Spinal cord (tissue), 9 donors: ENCODE measurements at regions not wholly inside any gene's neighbourhood (a gene's known extent, or its start where the extent isn't known, plus 50 kb on each side); places are given as distances from the start of the nearest gene placed in this dataset.

Experiments
- DNase-seq, 6 donors: peaks; one replicate each; pipeline versions ENCODE4 v3.0.0 to v3.0.0-alpha.2; 2013 to 2015; ENCODE audit warnings: low spot score in 6 of 6, low read depth in 4 of 6
- H3K27ac ChIP-seq: one replicate; pipeline ENCODE4 v1.5.1; 2013; ENCODE audit warnings: low read depth, low read length, control low read depth
- H3K27me3 ChIP-seq: one replicate; pipeline ENCODE4 v1.6.1; 2013; ENCODE audit warnings: low read length; ENCODE audit not compliant: control insufficient read depth, insufficient read depth
- H3K36me3 ChIP-seq: one replicate; pipeline ENCODE4 v1.6.1; 2013; ENCODE audit warnings: low read length; ENCODE audit not compliant: control insufficient read depth, insufficient read depth
- H3K4me1 ChIP-seq: one replicate; pipeline ENCODE4 v1.6.1; 2013; ENCODE audit warnings: low read length; ENCODE audit not compliant: control insufficient read depth, insufficient read depth
- H3K4me3 ChIP-seq: one replicate; pipeline ENCODE4 v1.5.1; 2013; ENCODE audit warnings: low read depth, low read length, control low read depth
- H3K9me3 ChIP-seq: one replicate; pipeline ENCODE4 v1.6.1; 2013; ENCODE audit warnings: low read length; ENCODE audit not compliant: control insufficient read depth, insufficient read depth
- WGBS: methylation state at CpG from one replicate; pipeline ENCODE4 v1.1.5; 2013; ENCODE audit warnings: missing lambda C conversion rate; ENCODE audit not compliant: insufficient coverage; 5-methylcytosine and 5-hydroxymethylcytosine counted together
- donor health status: healthy.

DNA sequence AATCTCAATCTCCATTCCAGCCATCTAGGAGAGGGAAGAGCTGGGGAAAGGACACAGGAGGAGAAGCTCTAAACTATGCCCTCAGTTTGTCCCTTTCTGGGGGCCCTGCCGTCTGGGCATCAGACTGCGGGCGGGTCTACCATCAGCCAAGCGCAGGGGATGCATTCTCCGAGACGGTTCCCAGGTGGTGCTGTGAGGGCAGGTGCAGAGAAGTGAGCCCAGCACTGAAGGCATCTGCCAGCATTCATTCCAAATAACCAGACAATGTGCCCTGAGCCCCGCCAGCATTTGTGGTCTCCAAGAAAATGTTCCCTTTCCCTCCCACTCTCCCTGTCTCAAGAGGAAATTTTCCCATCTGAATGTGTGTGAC lies 265.7 kb downstream of the XXYLT1 start:
- Histone ChIP-seq H3K27ac (no peak overlapping the region), H3K9me3 (no peaks in the 10 kb centered on the region), H3K4me3 (no peak overlapping the region), H3K27me3 (no peaks in the 10 kb centered on the region), H3K4me1 (peaks cover 11% of the 10 kb centered on the region), H3K36me3 (no peaks in the 10 kb centered on the region)
- DNase-seq: peak in 1 of 6 donors; percentile 40
- WGBS: 88% methylated on average over 4 of the region's 7 CpGs

GRCh38 chr3:195005759-195006510 lies 265.0 kb downstream of the XXYLT1 start:
- H3K4me3 ChIP-seq: no peak overlapping the region
- no peaks in the 10 kb centered on the region for H3K9me3 ChIP-seq
- no peak overlapping the region for H3K27ac ChIP-seq
- WGBS: 90% methylated on average over 14 of the region's 18 CpGs
- H3K36me3 ChIP-seq: no peaks in the 10 kb centered on the region
- H3K27me3 ChIP-seq: no peaks in the 10 kb centered on the region
- DNase-seq: no peak
- H3K4me1 ChIP-seq: peaks cover 11% of the 10 kb centered on the region

- WGBS: 89% methylated on average over 3 of the region's 5 CpGs
Measured at GRCh38 chr3:195007151-195007550, 263.8 kb downstream of the XXYLT1 start.

GRCh38 chr3:195007766-195008165 lies 263.2 kb downstream of the XXYLT1 start:
- H3K36me3 ChIP-seq: no peaks in the 10 kb centered on the region
- DNase-seq: peak in 1 of 6 donors; percentile 23
- H3K4me3 ChIP-seq: no peak overlapping the region
- 45% methylated on average over 4 of the region's 4 CpGs for WGBS
- H3K27ac ChIP-seq: no peak overlapping the region
- no peaks in the 10 kb centered on the region for H3K27me3 ChIP-seq
- no peaks in the 10 kb centered on the region for H3K9me3 ChIP-seq
- peaks cover 6% of the 10 kb centered on the region for H3K4me1 ChIP-seq

More at GRCh38 chr3:195007151-195007550, 263.8 kb downstream of the XXYLT1 start:
- no peaks in the 10 kb centered on the region for H3K9me3 ChIP-seq
- DNase-seq: no peak
- no peaks in the 10 kb centered on the region for H3K36me3 ChIP-seq
- no peak overlapping the region for H3K27ac ChIP-seq
- no peak overlapping the region for H3K4me3 ChIP-seq
- peaks cover 6% of the 10 kb centered on the region for H3K4me1 ChIP-seq
- no peaks in the 10 kb centered on the region for H3K27me3 ChIP-seq

DNA sequence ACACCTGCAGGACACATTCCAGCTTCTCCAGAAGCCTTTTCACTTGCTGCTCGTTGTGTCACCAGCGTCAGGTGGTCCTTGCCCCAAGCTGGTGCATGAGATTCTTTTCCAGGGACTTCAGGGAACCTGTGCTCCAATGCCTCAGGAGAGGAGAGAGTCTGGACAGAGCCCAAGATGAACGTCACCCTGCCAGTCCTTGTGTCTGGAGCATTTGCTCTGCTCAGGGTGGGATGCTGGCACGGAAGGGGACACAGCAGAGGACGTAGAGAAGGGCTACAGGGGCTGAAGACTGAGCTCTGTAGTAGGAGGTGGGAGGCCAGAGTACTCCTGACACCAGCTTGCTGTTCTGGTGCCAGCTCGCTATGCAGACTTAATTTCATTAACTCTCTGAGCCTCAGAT lies 262.1 kb downstream of the XXYLT1 start:
- no peak for DNase-seq
- Histone ChIP-seq H3K9me3 (no peaks in the 10 kb centered on the region), H3K27me3 (no peaks in the 10 kb centered on the region), H3K4me1 (peaks cover 6% of the 10 kb centered on the region), H3K4me3 (no peak overlapping the region), H3K27ac (no peak overlapping the region), H3K36me3 (no peaks in the 10 kb centered on the region)
- WGBS: 87% methylated on average over 5 of the region's 6 CpGs

GRCh38 chr3:195009616-195010015 lies 261.3 kb downstream of the XXYLT1 start:
- Histone ChIP-seq H3K4me1 (peaks cover 6% of the 10 kb centered on the region), H3K36me3 (no peaks in the 10 kb centered on the region), H3K9me3 (no peaks in the 10 kb centered on the region), H3K4me3 (no peak overlapping the region), H3K27me3 (no peaks in the 10 kb centered on the region), H3K27ac (no peak overlapping the region)
- WGBS: 92% methylated on average over 4 of the region's 9 CpGs
- DNase-seq: no peak

GRCh38 chr3:195010551-195011100 lies 260.3 kb downstream of the XXYLT1 start:
- no peaks in the 10 kb centered on the region for H3K9me3 ChIP-seq
- DNase-seq: no peak
- H3K27me3 ChIP-seq: no peaks in the 10 kb centered on the region
- WGBS: 75% methylated on average over 7 of the region's 10 CpGs
- peaks cover 6% of the 10 kb centered on the region for H3K4me1 ChIP-seq
- H3K36me3 ChIP-seq: no peaks in the 10 kb centered on the region
- H3K27ac ChIP-seq: no peak overlapping the region
- no peak overlapping the region for H3K4me3 ChIP-seq

GRCh38 chr3:195011231-195011834 lies 259.6 kb downstream of the XXYLT1 start:
- peaks cover 1% of the 10 kb centered on the region for H3K4me1 ChIP-seq
- WGBS: 47% methylated on average over 2 of the region's 6 CpGs
- no peaks in the 10 kb centered on the region for H3K36me3 ChIP-seq
- no peak overlapping the region for H3K27ac ChIP-seq
- no peak for DNase-seq
- H3K4me3 ChIP-seq: no peak overlapping the region
- H3K9me3 ChIP-seq: no peaks in the 10 kb centered on the region
- H3K27me3 ChIP-seq: no peaks in the 10 kb centered on the region

DNA sequence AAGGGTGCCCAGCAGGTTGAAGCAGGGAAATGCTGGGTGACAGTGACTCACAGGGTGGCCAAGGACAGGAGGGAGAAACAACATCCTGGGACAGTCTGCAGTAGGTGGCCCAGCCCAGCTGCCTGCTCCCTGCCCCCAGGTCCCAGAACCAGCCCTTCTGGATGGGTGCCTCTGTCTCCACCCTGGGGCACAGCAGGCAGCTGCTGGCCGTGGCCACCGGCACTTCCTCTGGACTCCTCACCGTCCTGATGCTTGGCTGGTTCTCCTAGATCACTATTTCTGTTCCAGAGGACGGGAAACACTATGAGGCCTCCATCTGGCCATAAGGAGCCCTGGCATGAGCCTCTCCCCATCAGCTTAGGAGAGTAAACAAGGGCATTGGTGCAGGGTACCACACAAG lies 258.9 kb downstream of the XXYLT1 start:
- Histone ChIP-seq H3K27me3 (no peaks in the 10 kb centered on the region), H3K4me1 (no peaks in the 10 kb centered on the region), H3K27ac (no peak overlapping the region), H3K4me3 (no peak overlapping the region), H3K36me3 (no peaks in the 10 kb centered on the region), H3K9me3 (no peaks in the 10 kb centered on the region)
- 77% methylated on average over 4 of the region's 4 CpGs for WGBS
- DNase-seq: no peak

DNA sequence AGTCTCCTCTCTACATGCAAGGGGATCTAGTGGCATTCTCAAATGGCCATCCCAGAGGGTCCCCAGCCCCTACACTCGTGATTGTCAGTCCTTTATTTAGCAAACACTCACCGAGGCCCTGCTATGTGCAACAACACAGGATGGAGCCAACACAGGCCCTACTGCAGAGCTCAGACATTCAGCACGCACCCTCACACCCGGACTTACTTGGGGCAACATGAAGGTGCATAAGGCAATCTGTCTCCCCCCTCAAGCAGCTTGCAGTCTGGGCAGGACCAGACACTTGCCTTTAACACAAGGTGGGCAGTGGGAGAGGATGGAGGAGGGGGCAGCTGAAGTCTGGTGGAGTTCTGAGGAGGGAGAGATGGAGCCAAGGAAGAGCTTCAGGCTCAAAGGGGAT lies 258.4 kb downstream of the XXYLT1 start:
- no peaks in the 10 kb centered on the region for H3K9me3 ChIP-seq
- WGBS: 84% methylated on average over 4 of the region's 4 CpGs
- H3K27ac ChIP-seq: no peak overlapping the region
- no peak for DNase-seq
- H3K27me3 ChIP-seq: no peaks in the 10 kb centered on the region
- H3K4me1 ChIP-seq: no peaks in the 10 kb centered on the region
- H3K4me3 ChIP-seq: no peak overlapping the region
- H3K36me3 ChIP-seq: no peaks in the 10 kb centered on the region
